ENCODE measurements at regions not wholly inside any gene's neighbourhood (a gene's known extent, or its start where the extent isn't known, plus 50 kb on each side); places are given as distances from the start of the nearest gene placed in this dataset.
"Not testable (repeated sequence)": the region's sequence is repeated elsewhere in the genome, so short reads cannot be mapped to it uniquely, and the experiment has no call there.

DNA sequence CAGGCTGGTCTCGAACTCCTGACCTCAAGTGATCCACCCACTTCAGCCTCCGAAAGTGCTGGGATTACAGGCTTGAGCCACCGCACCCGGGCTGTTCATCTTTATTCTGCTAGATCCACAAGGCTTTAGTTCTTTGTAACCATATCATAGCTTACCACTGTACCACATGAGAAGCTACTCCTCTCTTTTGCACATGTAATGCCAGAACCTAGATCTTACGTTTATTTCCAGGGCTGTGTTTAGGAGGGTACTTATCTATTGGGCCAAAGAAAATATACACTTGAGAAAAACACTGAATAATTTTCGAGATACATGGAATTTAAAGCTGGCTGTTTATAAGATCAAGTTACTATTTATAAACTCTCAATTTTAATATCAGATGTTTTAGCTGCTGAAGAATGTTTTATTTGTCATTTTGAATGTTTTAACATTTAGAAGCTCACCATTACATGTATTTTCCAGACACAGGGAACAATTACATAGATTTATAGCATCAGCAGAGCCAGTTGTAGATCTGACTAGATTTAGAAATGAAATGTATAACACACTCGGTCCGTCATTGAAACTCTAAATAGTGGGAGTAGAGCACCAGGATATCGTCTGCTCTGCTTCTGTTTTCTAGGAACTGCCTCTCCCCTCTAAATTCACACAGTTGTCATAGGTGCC, 155.3 kb upstream of the HAND2 start:
- no peak for DNase-seq

DNA sequence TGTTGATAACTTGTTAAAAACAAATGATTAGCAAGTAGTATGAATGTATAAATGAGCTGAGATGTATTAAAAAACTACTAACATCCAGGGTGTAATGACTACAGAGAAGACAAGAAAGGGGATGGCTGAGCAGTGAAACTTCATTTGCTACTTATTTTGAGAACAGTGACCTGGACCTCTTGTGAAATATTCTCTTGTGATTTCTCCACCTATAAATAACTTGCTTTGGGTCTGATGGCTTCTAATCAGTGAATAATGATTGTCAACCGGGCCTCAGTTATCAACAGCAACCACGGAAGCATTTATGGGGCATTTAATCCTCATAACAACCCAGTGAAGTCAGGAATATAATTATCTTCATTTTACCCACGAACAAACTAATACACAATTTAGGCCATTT, 154.2 kb upstream of the HAND2 start:
- DNase-seq: no peak

DNA sequence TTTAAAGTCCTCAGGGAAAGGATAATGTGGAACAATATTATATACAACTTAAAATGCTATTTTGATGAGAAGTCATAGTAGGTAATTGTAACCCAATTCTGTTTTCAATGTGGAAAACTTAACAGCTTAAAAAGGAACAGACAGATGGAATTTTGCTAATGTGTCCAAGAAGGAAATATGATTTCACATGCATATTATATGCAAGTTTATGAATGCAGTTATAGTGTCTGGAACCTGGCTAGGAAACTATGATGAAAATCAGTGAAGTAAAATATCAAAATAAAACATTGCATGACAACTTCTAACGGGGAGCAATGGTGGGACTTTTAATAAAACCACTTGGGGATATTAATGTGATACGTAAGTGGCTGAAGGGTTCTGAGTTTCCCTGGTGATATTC, 152.6 kb upstream of the HAND2 start:
- DNase-seq: no peak

DNA sequence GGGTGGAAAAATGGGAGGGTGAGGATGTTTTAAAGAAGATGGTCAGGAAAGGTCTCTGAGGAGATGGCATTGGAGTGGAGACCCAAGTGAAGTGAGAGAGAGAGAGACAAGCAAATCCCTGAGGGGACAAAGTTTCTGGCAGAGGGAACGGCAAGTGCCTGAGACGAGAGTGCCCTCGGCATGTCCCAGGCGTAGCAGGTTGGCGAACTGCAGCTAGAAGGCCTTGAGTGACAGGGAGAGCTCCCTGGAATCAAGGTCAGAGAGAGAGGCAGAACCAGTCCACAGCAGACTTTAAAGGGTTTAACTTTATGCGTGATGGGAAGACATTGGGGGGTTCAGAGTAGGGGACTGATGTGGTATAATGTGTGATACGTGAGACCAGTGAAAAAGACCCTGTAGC, 150.2 kb upstream of the HAND2 start:
- no peak for DNase-seq

GRCh38 chr4:173675446-173675845, 145.4 kb upstream of the HAND2 start:
- no peak for DNase-seq

DNA sequence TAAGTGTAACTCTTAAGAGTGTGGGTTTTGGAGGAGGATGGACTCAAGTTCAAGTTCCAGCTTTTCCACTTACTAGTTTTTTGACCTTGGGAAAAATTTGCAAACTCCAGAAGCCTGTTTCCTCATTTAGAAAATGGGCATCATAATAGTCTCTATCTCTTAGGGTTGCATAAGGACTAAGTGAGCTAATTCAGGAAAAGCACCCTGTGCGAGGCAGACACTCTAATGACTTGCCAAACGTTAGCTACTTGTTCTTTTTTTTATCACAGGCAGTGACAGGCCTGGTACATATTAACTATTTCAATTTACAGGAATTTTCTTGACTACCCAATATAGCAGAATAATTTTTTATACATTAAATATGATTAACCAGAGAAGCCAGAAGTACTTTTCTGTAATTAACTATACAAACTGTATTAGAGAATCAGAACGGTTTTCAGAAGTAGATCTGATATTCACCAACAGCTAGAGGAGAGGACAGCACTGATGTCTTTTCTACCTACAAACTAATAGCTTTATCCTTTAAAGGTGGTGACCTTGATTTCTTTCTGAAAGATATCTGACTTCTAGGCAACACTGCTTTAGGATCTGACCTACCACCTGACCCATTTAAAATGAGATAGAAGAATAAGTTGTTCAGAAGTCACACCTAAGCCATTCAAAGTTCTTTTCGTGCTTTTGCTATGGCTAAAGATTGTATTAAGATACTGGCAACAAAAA, 139.6 kb upstream of the HAND2 start:
- no peak for DNase-seq

DNA sequence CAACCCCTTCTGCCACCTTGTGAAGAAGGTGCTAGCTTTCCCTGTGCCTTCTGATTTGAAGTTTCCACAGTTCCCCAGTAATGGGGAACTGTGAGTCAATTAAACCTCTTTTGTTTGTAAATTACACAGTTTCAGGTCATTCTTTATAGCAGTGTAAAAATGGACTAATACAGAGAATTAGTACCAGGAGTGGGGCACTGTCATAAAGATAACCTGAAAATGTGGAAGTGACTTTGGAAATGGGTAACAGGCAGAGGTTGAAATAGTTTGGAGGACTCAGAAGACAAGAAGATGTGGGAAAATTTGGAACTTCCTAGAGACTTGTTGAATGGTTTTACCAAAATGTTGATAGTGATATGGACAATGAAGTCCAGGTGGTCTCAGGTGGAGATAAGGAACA, 131.0 kb upstream of the HAND2 start:
- DNase-seq: no peak

GRCh38 chr4:173656898-173657297, 126.9 kb upstream of the HAND2 start:
- DNase-seq: no peak

DNA sequence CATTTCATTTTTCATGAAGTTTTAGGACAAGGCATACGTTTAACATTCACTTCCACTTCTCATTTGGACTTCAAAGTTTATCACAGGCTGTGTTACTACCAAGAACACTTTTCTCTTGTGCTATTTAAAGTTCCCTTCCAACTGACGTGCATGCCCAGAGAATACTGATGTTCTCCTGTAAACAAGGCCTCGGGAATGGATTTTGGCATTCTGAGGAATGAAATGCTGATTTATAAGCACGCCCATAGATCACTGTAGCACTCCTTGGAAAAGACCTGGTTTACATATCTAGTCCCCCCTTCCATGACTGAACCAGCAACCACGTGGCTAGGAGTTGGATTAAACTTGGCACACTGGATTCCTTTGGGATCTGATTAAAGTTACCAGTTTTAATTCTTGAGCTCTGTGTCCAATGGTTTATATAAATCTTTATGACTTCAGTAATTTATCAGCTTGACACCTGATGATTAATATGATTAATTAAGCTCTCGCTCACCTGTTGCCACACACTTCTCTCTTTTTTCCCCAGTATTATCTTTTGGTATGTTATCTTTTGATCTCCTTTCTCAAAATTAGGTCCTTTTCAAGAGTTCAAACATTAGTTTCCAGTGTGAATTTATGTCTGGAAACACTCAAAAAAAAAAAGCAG, 122.4 kb upstream of the HAND2 start:
- DNase-seq: no peak

- DNase-seq: no peak
Observed at GRCh38 chr4:173651651-173652282, 121.7 kb upstream of the HAND2 start.

DNA sequence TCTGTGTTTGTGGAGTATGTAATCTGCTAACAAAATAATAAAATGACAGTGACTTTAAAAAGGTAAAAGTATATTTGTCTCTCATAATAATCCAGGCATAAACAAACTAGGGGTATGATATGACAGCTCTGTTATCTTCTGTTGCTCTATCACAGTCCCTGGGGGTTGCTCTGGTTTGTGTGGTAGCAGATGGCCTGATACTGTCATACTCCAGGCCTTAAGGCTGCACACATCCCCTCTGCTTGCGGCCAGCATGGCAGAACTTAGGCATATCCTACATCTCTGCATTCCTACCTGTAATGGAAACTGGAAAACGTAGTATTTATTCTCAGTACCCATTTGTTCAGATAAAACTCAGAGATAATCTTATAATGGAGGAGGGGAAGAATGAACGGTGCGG, 117.9 kb upstream of the HAND2 start:
- DNase-seq: no peak

DNA sequence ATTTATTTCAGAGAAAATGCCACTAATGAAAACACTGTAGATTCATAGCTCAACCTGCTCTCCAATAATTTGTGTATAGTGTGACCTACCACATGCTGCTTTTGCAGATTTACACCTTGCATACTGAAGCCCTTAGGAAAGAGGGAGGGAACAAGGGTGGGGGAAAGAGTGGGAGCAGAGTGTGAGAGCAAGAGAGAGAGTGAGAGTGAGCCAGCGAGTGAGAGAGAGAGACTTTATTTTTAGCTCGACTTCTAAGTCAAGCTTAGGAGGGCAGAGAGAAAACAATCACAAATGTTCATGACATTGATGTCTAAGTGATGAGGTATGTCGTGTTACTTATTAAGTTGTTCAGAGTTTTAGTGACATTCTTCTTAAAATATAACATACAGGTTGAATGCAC, 112.5 kb upstream of the HAND2 start:
- DNase-seq: no peak

- no peak for DNase-seq
Observed at GRCh38 chr4:173635395-173635794, 105.4 kb upstream of the HAND2 start.

DNA sequence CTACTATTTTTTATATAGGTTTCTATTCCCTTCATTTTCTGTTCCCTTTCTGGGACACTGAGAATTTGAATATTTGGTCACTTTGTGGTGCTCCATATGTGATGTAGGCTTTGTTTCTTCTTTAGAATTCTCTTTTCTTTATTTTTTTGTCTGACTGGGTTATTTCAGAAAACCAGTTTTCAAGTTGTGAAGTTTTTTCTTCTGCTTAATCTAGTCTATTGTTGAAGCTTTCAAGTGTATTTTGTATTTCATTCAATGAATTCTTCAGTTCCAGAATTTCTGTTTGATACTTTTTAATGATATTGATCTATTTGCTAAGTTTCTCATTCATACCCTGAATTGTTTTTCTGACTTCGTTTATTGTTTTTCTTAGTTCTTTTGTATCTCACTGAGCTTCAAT, 96.2 kb upstream of the HAND2 start:
- no peak for DNase-seq

DNA sequence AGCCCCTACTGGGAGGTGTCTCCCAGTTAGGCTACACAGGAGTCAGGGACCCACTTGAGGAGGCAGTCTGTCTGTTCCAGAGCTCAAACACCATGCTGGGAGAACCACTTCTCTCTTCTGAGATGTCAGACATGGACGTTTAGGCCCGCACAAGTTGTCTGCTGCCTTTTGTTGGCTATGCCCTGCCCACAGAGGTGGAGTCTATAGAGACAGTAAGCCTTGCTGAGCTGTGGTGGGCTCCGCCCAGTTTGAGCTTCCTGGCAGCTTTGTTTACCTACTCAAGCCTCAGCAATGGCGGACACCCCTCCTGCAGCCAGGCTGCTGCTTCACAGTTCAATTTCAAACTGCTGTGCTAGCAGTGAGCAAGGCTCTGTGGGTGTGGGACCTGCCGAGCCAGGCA, 88.6 kb upstream of the HAND2 start:
- not testable (repeated sequence) for DNase-seq

DNA sequence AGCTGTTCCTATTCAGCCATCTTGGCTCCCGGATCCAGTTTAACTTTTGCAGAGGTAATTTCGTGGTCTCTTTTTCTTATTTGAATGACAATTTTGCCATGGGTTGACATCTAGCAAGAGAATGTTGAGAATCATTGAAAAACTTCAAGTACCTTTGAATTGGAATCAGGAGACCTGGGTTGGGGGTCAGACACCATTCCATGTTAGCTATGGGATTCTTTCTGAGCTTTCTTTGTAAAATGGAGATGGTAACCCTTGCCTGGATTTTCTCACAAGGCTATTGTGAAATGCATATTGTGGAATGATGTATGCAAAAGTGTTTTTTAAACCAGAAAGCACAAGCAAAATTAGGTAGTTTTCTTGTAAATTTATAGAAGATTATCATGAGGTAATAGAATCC, 79.1 kb upstream of the HAND2 start:
- no peak for DNase-seq

DNA sequence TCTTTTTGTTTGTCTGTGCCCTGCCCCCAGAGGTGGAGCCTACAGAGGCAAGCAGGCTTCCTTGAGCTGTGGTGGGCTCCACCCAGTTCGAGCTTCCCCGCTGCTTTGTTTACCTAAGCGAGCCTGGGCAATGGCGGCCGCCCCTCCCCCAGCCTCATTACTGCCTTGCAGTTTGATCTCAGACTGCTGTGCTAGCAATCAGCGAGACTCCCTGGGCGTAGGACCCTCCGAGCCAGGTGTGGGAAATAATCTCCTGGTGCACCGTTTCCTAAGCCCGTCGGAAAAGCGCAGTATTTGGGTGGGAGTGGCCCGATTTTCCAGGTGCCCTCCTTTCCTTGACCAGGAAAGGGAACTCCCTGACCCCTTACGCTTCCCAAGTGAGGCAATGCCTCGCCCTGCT, 78.6 kb upstream of the HAND2 start:
- DNase-seq: not testable (repeated sequence)

- no peak for DNase-seq
Observed at GRCh38 chr4:173591760-173592159, 61.7 kb upstream of the HAND2 start.

DNA sequence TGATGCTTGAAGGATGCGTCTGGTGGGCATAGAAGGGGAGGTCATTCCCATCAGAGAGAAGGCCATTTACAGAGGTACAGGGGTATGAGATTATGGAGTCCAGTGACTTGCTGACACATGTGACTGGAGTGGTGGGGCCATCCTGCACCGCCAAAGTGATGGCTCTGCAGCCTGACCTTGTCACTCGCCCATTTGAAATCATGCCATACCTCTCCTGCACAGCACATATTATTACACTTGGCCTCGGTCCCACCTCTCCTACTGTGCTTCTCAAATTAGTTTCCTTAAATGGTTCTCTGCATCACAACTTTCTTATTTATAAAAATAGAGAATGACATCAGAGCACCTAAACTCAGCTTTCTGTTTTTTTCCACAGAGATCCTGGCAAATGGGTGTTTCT, 60.7 kb upstream of the HAND2 start:
- no peak for DNase-seq

- DNase-seq: no peak
Observed at GRCh38 chr4:173585876-173586572, 56.0 kb upstream of the HAND2 start.

DNA sequence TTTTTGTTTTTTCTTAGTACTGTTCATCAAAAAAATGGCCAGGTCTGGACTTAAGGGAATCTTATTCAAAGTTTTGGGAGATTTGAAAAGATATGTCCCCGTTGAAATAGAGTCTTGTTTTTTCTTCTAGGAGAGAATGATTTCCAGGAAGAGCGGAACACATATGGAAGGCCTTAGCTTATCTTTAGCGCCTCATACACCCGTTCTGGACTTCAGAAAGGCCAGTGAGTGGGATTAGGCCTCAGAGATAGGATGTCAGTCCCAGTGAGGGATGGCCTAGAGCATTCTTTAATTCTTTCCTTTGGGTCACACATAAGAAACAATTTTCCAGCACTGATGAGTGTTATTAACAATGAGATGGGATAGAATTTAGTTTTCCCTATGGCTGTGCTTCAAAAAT, 54.5 kb upstream of the HAND2 start:
- no peak for DNase-seq
